ENCODE measurements at regions not wholly inside any gene's neighbourhood (a gene's known extent, or its start where the extent isn't known, plus 50 kb on each side); places are given as distances from the start of the nearest gene placed in this dataset.

DNA sequence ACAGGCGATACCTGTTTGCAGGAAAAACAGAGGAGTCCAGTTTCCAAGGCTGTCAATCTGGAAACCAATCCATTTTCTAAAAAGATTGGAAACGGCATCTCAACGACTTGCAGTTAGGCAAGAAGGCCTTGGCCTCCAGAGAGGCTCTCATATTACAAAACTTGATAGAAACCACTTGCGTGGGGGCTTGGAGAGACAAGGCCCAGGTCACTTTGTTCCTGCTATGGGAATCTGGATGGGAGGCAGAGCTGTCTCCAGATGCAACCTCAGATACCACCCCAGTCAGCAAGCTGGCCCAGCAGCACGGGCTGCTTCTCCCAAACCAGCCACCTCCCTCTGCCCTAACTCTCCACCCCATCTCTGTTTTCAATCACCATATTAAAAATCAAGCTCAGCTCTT lies 298.8 kb downstream of the TNS1 start:
- Histone ChIP-seq H4K20me1 (ENCODE audit: insufficient read depth, poor library complexity, severe bottlenecking) (no peaks in the 10 kb centered on the region), H3K4me3 (no peak overlapping the region), H3K79me2 (no peaks in the 10 kb centered on the region), H3K4me1 (ENCODE audit: insufficient read depth) (no peaks in the 10 kb centered on the region), H3K27ac (no peak overlapping the region), H3K9me3 (ENCODE audit: low read depth) (no peaks in the 10 kb centered on the region), H3K27me3 (no peaks in the 10 kb centered on the region), H3K9me2 (replicated peaks; ENCODE audit: insufficient read depth) (no peaks in the 10 kb centered on the region), H3K4me2 (no peak overlapping the region), H3K36me3 (replicated peaks; ENCODE audit: insufficient read depth, low read depth) (no peaks in the 10 kb centered on the region), H2AFZ (no peak overlapping the region)
- TF ChIP-seq, protein P1, sequence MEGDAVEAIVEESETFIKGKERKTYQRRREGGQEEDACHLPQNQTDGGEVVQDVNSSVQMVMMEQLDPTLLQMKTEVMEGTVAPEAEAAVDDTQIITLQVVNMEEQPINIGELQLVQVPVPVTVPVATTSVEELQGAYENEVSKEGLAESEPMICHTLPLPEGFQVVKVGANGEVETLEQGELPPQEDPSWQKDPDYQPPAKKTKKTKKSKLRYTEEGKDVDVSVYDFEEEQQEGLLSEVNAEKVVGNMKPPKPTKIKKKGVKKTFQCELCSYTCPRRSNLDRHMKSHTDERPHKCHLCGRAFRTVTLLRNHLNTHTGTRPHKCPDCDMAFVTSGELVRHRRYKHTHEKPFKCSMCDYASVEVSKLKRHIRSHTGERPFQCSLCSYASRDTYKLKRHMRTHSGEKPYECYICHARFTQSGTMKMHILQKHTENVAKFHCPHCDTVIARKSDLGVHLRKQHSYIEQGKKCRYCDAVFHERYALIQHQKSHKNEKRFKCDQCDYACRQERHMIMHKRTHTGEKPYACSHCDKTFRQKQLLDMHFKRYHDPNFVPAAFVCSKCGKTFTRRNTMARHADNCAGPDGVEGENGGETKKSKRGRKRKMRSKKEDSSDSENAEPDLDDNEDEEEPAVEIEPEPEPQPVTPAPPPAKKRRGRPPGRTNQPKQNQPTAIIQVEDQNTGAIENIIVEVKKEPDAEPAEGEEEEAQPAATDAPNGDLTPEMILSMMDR (IDR thresholded peaks at IDR 0.05; ENCODE audit: poor library complexity): no peak
- TF ChIP-seq EZH2phosphoT487 (IDR thresholded peaks at IDR 0.05; ENCODE audit: low read depth, severe bottlenecking, unreplicated experiment) (no peak), EZH2 (IDR thresholded peaks at IDR 0.05; ENCODE audit: borderline replicate concordance) (no peak)
- DNase-seq (ENCODE audit: low spot score): no peak
- 60% methylated on average over 5 of the region's 5 CpGs for WGBS (ENCODE audit: low lambda C conversion rate, missing lambda C conversion rate)

DNA sequence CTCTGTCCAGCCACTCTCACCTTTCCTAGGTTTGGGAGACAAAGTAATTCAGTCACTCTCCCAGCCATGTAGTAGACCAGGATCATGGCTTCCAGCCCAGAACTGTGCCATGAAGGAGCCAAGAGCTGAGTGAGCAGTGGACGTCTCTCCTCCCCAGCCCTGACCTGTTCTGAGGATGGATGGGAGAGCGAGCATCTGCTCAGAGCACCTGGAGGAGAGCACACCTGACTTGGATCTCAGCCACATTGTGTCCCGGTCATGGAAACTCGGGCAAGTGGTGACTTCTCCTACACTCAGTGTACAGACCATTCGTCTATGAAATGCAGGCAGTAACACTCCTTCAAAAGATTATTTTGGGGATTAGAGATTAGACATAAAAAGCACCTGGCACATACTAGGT lies 299.7 kb downstream of the TNS1 start:
- WGBS (ENCODE audit: low lambda C conversion rate, missing lambda C conversion rate): 91% methylated on average over 5 of the region's 5 CpGs
- Histone ChIP-seq H3K9me3 (ENCODE audit: low read depth) (no peaks in the 10 kb centered on the region), H2AFZ (no peak overlapping the region), H3K27ac (no peak overlapping the region), H3K4me2 (no peak overlapping the region), H4K20me1 (ENCODE audit: insufficient read depth, poor library complexity, severe bottlenecking) (no peaks in the 10 kb centered on the region), H3K79me2 (no peaks in the 10 kb centered on the region), H3K9me2 (replicated peaks; ENCODE audit: insufficient read depth) (no peaks in the 10 kb centered on the region), H3K4me3 (no peak overlapping the region), H3K36me3 (replicated peaks; ENCODE audit: insufficient read depth, low read depth) (no peaks in the 10 kb centered on the region), H3K4me1 (ENCODE audit: insufficient read depth) (no peaks in the 10 kb centered on the region), H3K27me3 (no peaks in the 10 kb centered on the region)
- no peak for DNase-seq (ENCODE audit: low spot score)
- no peak for TF ChIP-seq EZH2phosphoT487 (IDR thresholded peaks at IDR 0.05; ENCODE audit: low read depth, severe bottlenecking, unreplicated experiment)
- TF ChIP-seq EZH2 (IDR thresholded peaks at IDR 0.05; ENCODE audit: borderline replicate concordance): no peak
- TF ChIP-seq, protein P1 (IDR thresholded peaks at IDR 0.05; ENCODE audit: poor library complexity): no peak

DNA sequence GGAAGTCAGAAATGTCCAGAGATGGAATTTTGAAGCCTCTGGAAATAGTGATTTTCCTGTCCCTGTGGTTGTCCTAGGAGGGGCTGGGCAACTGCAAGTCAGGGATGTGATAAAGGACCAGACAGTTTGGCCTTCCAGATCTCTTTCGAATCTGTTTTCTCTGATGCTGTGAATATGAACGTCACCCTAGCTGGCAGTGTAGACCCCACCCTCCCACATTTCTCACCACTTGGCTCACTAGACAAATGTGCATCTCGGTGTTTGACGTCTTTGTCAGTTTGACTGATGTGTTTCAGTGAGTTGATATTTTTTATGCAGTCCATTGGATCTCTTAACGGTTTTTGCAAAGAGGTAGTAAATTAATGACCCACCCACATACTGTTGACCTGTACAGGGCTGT lies 301.2 kb downstream of the TNS1 start:
- no peaks in the 10 kb centered on the region for H3K4me1 ChIP-seq (ENCODE audit: insufficient read depth)
- no peak for TF ChIP-seq EZH2 (IDR thresholded peaks at IDR 0.05; ENCODE audit: borderline replicate concordance)
- TF ChIP-seq EZH2phosphoT487 (IDR thresholded peaks at IDR 0.05; ENCODE audit: low read depth, severe bottlenecking, unreplicated experiment): no peak
- TF ChIP-seq, protein P1 (IDR thresholded peaks at IDR 0.05; ENCODE audit: poor library complexity): no peak
- no peaks in the 10 kb centered on the region for H3K36me3 ChIP-seq (replicated peaks; ENCODE audit: insufficient read depth, low read depth)
- no peak overlapping the region for H3K27ac ChIP-seq
- no peaks in the 10 kb centered on the region for H3K79me2 ChIP-seq
- no peak overlapping the region for H3K4me3 ChIP-seq
- H3K4me2 ChIP-seq: no peak overlapping the region
- DNase-seq (ENCODE audit: low spot score): no peak
- no peaks in the 10 kb centered on the region for H4K20me1 ChIP-seq (ENCODE audit: insufficient read depth, poor library complexity, severe bottlenecking)
- no peak overlapping the region for H2AFZ ChIP-seq
- no peaks in the 10 kb centered on the region for H3K9me3 ChIP-seq (ENCODE audit: low read depth)
- H3K9me2 ChIP-seq (replicated peaks; ENCODE audit: insufficient read depth): no peaks in the 10 kb centered on the region
- WGBS (ENCODE audit: low lambda C conversion rate, missing lambda C conversion rate): 88% methylated on average over 5 of the region's 5 CpGs
- H3K27me3 ChIP-seq: no peaks in the 10 kb centered on the region

DNA sequence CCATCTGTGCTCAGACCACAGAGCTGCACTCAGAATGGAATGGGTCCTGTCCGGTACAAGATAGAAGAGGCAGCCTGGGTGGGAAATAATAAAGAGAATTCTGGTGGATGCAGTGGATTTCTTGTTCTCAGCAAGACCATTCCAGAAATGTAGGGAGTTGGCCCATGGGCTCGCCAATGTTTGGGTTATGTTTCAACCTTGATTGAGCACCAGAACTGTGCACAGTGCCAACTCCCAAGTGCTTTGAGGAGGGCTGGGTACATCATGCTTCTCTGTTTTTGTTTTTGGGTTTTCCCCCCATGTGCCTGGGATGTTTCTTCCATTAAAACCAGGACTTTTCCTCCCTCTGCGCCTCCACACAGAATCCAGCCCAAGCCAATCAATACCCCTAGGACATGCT lies 304.1 kb downstream of the TNS1 start:
- 94% methylated on average over 3 of the region's 3 CpGs for WGBS (ENCODE audit: low lambda C conversion rate, missing lambda C conversion rate)
- no peaks in the 10 kb centered on the region for H3K9me2 ChIP-seq (replicated peaks; ENCODE audit: insufficient read depth)
- H3K4me2 ChIP-seq: no peak overlapping the region
- no peak overlapping the region for H3K4me3 ChIP-seq
- no peaks in the 10 kb centered on the region for H3K9me3 ChIP-seq (ENCODE audit: low read depth)
- H4K20me1 ChIP-seq (ENCODE audit: insufficient read depth, poor library complexity, severe bottlenecking): no peaks in the 10 kb centered on the region
- no peaks in the 10 kb centered on the region for H3K36me3 ChIP-seq (replicated peaks; ENCODE audit: insufficient read depth, low read depth)
- TF ChIP-seq EZH2 (IDR thresholded peaks at IDR 0.05; ENCODE audit: borderline replicate concordance) (no peak), EZH2phosphoT487 (IDR thresholded peaks at IDR 0.05; ENCODE audit: low read depth, severe bottlenecking, unreplicated experiment) (no peak)
- no peak for DNase-seq (ENCODE audit: low spot score)
- no peak overlapping the region for H2AFZ ChIP-seq
- no peaks in the 10 kb centered on the region for H3K27me3 ChIP-seq
- H3K27ac ChIP-seq: no peak overlapping the region
- H3K4me1 ChIP-seq (ENCODE audit: insufficient read depth): no peaks in the 10 kb centered on the region
- no peaks in the 10 kb centered on the region for H3K79me2 ChIP-seq
